GM18907 (cell line): ENCODE measurements at regions not wholly inside any gene's neighbourhood (a gene's known extent, or its start where the extent isn't known, plus 50 kb on each side); places are given as distances from the start of the nearest gene placed in this dataset.
"Not testable (repeated sequence)": the region's sequence is repeated elsewhere in the genome, so short reads cannot be mapped to it uniquely, and the experiment has no call there.

Experiments used
- ATAC-seq: cut with Tn5 transposase; IDR thresholded peaks from one replicate; pipeline ENCODE4 v1.9.1; 2021; ENCODE audit warnings: mild to moderate bottlenecking, moderate library complexity; ENCODE audit not compliant: unreplicated experiment

GRCh38 chr13:86920961-86921360 lies 750.2 kb upstream of the SLITRK5 start:
- ATAC-seq: no peak

- no peak for ATAC-seq
Observed at GRCh38 chr13:86922936-86923335, 748.2 kb upstream of the SLITRK5 start.

GRCh38 chr13:86926916-86927315 lies 744.3 kb upstream of the SLITRK5 start:
- ATAC-seq: not testable (repeated sequence)

GRCh38 chr13:86932776-86933334 lies 738.3 kb upstream of the SLITRK5 start:
- no peak for ATAC-seq

GRCh38 chr13:86933676-86934075 lies 737.5 kb upstream of the SLITRK5 start:
- no peak for ATAC-seq

GRCh38 chr13:86937316-86937715 lies 733.9 kb upstream of the SLITRK5 start:
- ATAC-seq: no peak

- ATAC-seq: no peak
Observed at GRCh38 chr13:86945584-86945983, 725.6 kb upstream of the SLITRK5 start.

- no peak for ATAC-seq
Observed at GRCh38 chr13:86946734-86947133, 724.4 kb upstream of the SLITRK5 start.

- no peak for ATAC-seq
Observed at GRCh38 chr13:86954341-86954740, 716.8 kb upstream of the SLITRK5 start.

- no peak for ATAC-seq
Observed at GRCh38 chr13:86960876-86961275, 710.3 kb upstream of the SLITRK5 start.

GRCh38 chr13:86974251-86974994 lies 696.7 kb upstream of the SLITRK5 start:
- ATAC-seq: no peak

GRCh38 chr13:86974995-86975328 lies 696.2 kb upstream of the SLITRK5 start:
- no peak for ATAC-seq

- no peak for ATAC-seq
Observed at GRCh38 chr13:86976521-86977324, 694.4 kb upstream of the SLITRK5 start.

- ATAC-seq: no peak
Observed at GRCh38 chr13:86986448-86986847, 684.7 kb upstream of the SLITRK5 start.

GRCh38 chr13:86992251-86992650 lies 678.9 kb upstream of the SLITRK5 start:
- no peak for ATAC-seq

- ATAC-seq: no peak
Observed at GRCh38 chr13:87003265-87003664, 667.9 kb upstream of the SLITRK5 start.

GRCh38 chr13:87005511-87005910 lies 665.7 kb upstream of the SLITRK5 start:
- no peak for ATAC-seq

GRCh38 chr13:87035526-87035925 lies 635.6 kb upstream of the SLITRK5 start:
- no peak for ATAC-seq

GRCh38 chr13:87042946-87043345 lies 628.2 kb upstream of the SLITRK5 start:
- ATAC-seq: no peak

GRCh38 chr13:87052731-87053130 lies 618.4 kb upstream of the SLITRK5 start:
- no peak for ATAC-seq

- ATAC-seq: no peak
Observed at GRCh38 chr13:87057807-87058520, 613.2 kb upstream of the SLITRK5 start.
